Adrenal gland (tissue), 9 donors: ENCODE measurements at regions not wholly inside any gene's neighbourhood (a gene's known extent, or its start where the extent isn't known, plus 50 kb on each side); places are given as distances from the start of the nearest gene placed in this dataset.

Experiments
- DNase-seq, 7 donors: peaks; one replicate each; pipeline ENCODE4 v3.0.0-alpha.2; 2019 to 2020
- H3K27ac ChIP-seq, 5 donors: fragments of 200-600 bp; sonication (generic) in 4 of 5; 1 replicate in 3 of 5; 2 replicates in 2 of 5; pipeline versions ENCODE4 v1.5.1 to v1.8.0; 2016 to 2020; ENCODE audit warnings: mild to moderate bottlenecking in 1 of 5
- H3K27me3 ChIP-seq: fragments of 200-600 bp; 2 replicates; pipeline ENCODE4 v1.8.0; 2021
- H3K36me3 ChIP-seq, 2 donors: fragments of 200-600 bp; replicated peaks in 1 of 2; 1 replicate in 1 of 2; 2 replicates in 1 of 2; pipeline versions ENCODE4 v1.5.1 to v1.8.0; 2018 to 2022
- H3K4me1 ChIP-seq, 2 donors: fragments of 200-600 bp; replicated peaks in 1 of 2; 1 replicate in 1 of 2; 2 replicates in 1 of 2; pipeline versions ENCODE4 v1.5.1 to v1.8.0; 2018 to 2021
- H3K4me3 ChIP-seq, 4 donors: fragments of 200-600 bp; sonication (generic) in 3 of 4; one replicate each; pipeline ENCODE4 v1.5.1; 2016 to 2018
- H3K9me3 ChIP-seq, 3 donors: fragments of 200-600 bp; sonication (generic) in 1 of 3; replicated peaks in 1 of 3; 1 replicate in 2 of 3; 2 replicates in 1 of 3; pipeline versions ENCODE4 v1.5.1 to v1.8.0; 2016 to 2021
- CTCF ChIP-seq, 6 experiments: fragments of 450-650 bp in 4 of 6; fragments of 200-600 bp in 2 of 6; sonication (generic) in 1 of 6; IDR thresholded peaks; 1 replicate in 5 of 6; 2 replicates in 1 of 6; pipeline versions ENCODE4 v1.5.1 to v1.8.0; 2016 to 2021; ENCODE audit warnings: antibody characterized with exemption in 6 of 6, mild to moderate bottlenecking in 2 of 6, moderate library complexity in 1 of 6
- POLR2A ChIP-seq, 2 donors: fragments of 450-650 bp; IDR thresholded peaks; one replicate each; pipeline ENCODE4 v1.6.1; 2017; ENCODE audit warnings: antibody characterized with exemption in 2 of 2, mild to moderate bottlenecking in 2 of 2, moderate library complexity in 1 of 2
- WGBS, 4 donors: extraction: QIAGEN DNeasy Blood & Tissue Kit in 2 of 4; methylation state at CpG; one replicate each; pipeline versions ENCODE4 v1.1.5 to v1.1.7; 2013 to 2017; 5-methylcytosine and 5-hydroxymethylcytosine counted together
- intact Hi-C, 2 donors: fragments of 100-400 bp; cut with DNase I; formaldehyde crosslinking; loops; one replicate each; pipeline versions ENCODE4 v1.14.1 to v1.15.0; 2022 to 2023
- donor health status: healthy with polysubstance abuse.
- donor health status: Bipolar disorder and iron deficiency.
- donor health status: DM: yes; HTN: yes; CAD: no.
- donor health status: DM: no; HTN: no; CAD: no.
- donor health status: DM: no; HTN: no; CAD: no.

- Histone ChIP-seq H3K9me3 (no peaks in the 10 kb centered on the region), H3K36me3 (no peaks in the 10 kb centered on the region), H3K4me3 (no peak overlapping the region), H3K4me1 (no peaks in the 10 kb centered on the region), H3K27me3 (peaks cover 15% of the 10 kb centered on the region), H3K27ac (no peak overlapping the region)
- WGBS, 4 donors = 69 to 100% (median 87%) methylated on average over 2 to 5 of the region's 5 CpGs
- no peak for DNase-seq
- TF ChIP-seq CTCF (IDR thresholded peaks at IDR 0.05) (no peak), POLR2A (IDR thresholded peaks at IDR 0.05) (no peak)
- intact Hi-C loops = no loop called here
Observed at GRCh38 chrX:45743081-45743533, 542.4 kb upstream of the DIPK2B start.

GRCh38 chrX:45740291-45740690 lies 539.6 kb upstream of the DIPK2B start:
- H3K4me3 ChIP-seq = no peak overlapping the region
- no peak for TF ChIP-seq POLR2A (IDR thresholded peaks at IDR 0.05)
- TF ChIP-seq CTCF (IDR thresholded peaks at IDR 0.05) = no peak
- H3K4me1 ChIP-seq = no peaks in the 10 kb centered on the region
- H3K36me3 ChIP-seq = no peaks in the 10 kb centered on the region
- no peak overlapping the region for H3K27ac ChIP-seq
- H3K9me3 ChIP-seq = no peaks in the 10 kb centered on the region
- DNase-seq = no peak
- peaks cover 15% of the 10 kb centered on the region for H3K27me3 ChIP-seq
- 45 to 68% (median 59%) methylated on average over 3 of the region's 3 CpGs for whole genome bisulfite sequencing, 4 donors
- intact Hi-C loops = no loop called here

- no peak overlapping the region for H3K27ac ChIP-seq
- no peaks in the 10 kb centered on the region for H3K4me1 ChIP-seq
- TF ChIP-seq CTCF (IDR thresholded peaks at IDR 0.05) = no peak
- no peak for TF ChIP-seq POLR2A (IDR thresholded peaks at IDR 0.05)
- H3K27me3 ChIP-seq = peaks cover 8% of the 10 kb centered on the region
- 52 to 63% (median 53%) methylated on average over 1 of the region's 1 CpG for WGBS, 4 donors
- no peak overlapping the region for H3K4me3 ChIP-seq
- no peaks in the 10 kb centered on the region for H3K36me3 ChIP-seq
- intact Hi-C loops = no loop called here
- H3K9me3 ChIP-seq = no peaks in the 10 kb centered on the region
- DNase-seq = no peak
Observed at GRCh38 chrX:45735571-45735970, 534.9 kb upstream of the DIPK2B start.

- no peak for DNase-seq
- no peaks in the 10 kb centered on the region for H3K4me1 ChIP-seq
- no peaks in the 10 kb centered on the region for H3K36me3 ChIP-seq
- no peak overlapping the region for H3K4me3 ChIP-seq
- no peaks in the 10 kb centered on the region for H3K9me3 ChIP-seq
- no peak overlapping the region for H3K27ac ChIP-seq
- intact Hi-C loops = no loop called here
- WGBS, 4 donors = 82 to 91% (median 86%) methylated on average over 10 of the region's 10 CpGs
- no peak for TF ChIP-seq CTCF (IDR thresholded peaks at IDR 0.05)
- TF ChIP-seq POLR2A (IDR thresholded peaks at IDR 0.05) = no peak
- peaks cover 11% of the 10 kb centered on the region for H3K27me3 ChIP-seq
Observed at GRCh38 chrX:45731448-45731847, 530.8 kb upstream of the DIPK2B start.
